OCI-LY7 (cell line): ENCODE measurements at regions not wholly inside any gene's neighbourhood (a gene's known extent, or its start where the extent isn't known, plus 50 kb on each side); places are given as distances from the start of the nearest gene placed in this dataset.

Experiments
- BruUV-seq: library from RNA; stranded (reverse); fragments of 400-500 nt; replicated peaks from 2 replicates; lab custom pipeline; 2021; lab: Mats Ljungman, UMichigan
- CTCF ChIA-PET: fragments of 300-600 bp; sonication (Branson Sonifier 250); formaldehyde crosslinking; loops from one replicate; lab custom pipeline; 2022; ENCODE audit warnings: antibody characterized with exemption; ENCODE audit not compliant: unreplicated experiment; lab: Charles Lee
- POLR2A ChIA-PET: fragments of 300-600 bp; sonication (Branson Sonifier 250); formaldehyde crosslinking; loops from one replicate; lab custom pipeline; 2022; ENCODE audit warnings: antibody characterized with exemption; lab: Charles Lee
- DNase-seq: peaks from one replicate; pipeline ENCODE4 v3.0.0-alpha.2; 2015; ENCODE audit warnings: low spot score
- H2AFZ ChIP-seq: fragments of 200-600 bp; sonication (generic), shearing (Covaris generic); 2 replicates; pipeline ENCODE4 v1.6.1; 2014; ENCODE audit warnings: mild to moderate bottlenecking, antibody characterized with exemption, low read length, moderate library complexity
- H3K27ac ChIP-seq: fragments of 200-600 bp; sonication (generic); 2 replicates; pipeline ENCODE4 v1.5.1; 2014; ENCODE audit warnings: mixed run types, low read depth, mild to moderate bottlenecking, moderate library complexity, low read length, inconsistent platforms; ENCODE audit not compliant: poor library complexity, severe bottlenecking
- H3K36me3 ChIP-seq: fragments of 200-600 bp; sonication (generic); 2 replicates; pipeline ENCODE4 v1.6.1; 2014; ENCODE audit warnings: mild to moderate bottlenecking, antibody characterized with exemption, low read length, moderate library complexity, mixed read lengths; ENCODE audit not compliant: insufficient read depth
- H3K4me1 ChIP-seq: fragments of 200-600 bp; sonication (generic); 2 replicates; pipeline ENCODE4 v1.5.1; 2014; ENCODE audit warnings: mild to moderate bottlenecking, low read length; ENCODE audit not compliant: insufficient read depth, poor library complexity, severe bottlenecking
- H3K4me2 ChIP-seq: fragments of 200-600 bp; sonication (generic); 2 replicates; pipeline ENCODE4 v1.6.1; 2014; ENCODE audit warnings: mild to moderate bottlenecking, low read length
- H3K4me3 ChIP-seq: fragments of 200-600 bp; sonication (generic); 2 replicates; pipeline ENCODE4 v1.5.1; 2014; ENCODE audit warnings: mild to moderate bottlenecking, low read depth, low read length; ENCODE audit not compliant: poor library complexity, severe bottlenecking
- H3K79me2 ChIP-seq: fragments of 200-600 bp; sonication (generic); 2 replicates; pipeline ENCODE4 v1.6.1; 2016; ENCODE audit warnings: low read depth, mild to moderate bottlenecking, low read length, moderate library complexity, mixed read lengths; ENCODE audit not compliant: insufficient read depth
- H3K9me2 ChIP-seq: fragments of 200-600 bp; sonication (generic); 2 replicates; pipeline ENCODE4 v1.6.1; 2016; ENCODE audit warnings: mild to moderate bottlenecking, low read length, mixed read lengths; ENCODE audit not compliant: insufficient read depth
- H3K9me3 ChIP-seq: fragments of 200-600 bp; sonication (generic); 2 replicates; pipeline ENCODE4 v1.6.1; 2014; ENCODE audit warnings: mild to moderate bottlenecking, mixed run types, low read length, mixed read lengths
- H4K20me1 ChIP-seq: fragments of 200-600 bp; sonication (generic); 2 replicates; pipeline ENCODE4 v1.6.1; 2014; ENCODE audit warnings: mild to moderate bottlenecking, antibody characterized with exemption, low read length, moderate library complexity, mixed read lengths; ENCODE audit not compliant: insufficient read depth
- CTCF ChIP-seq: fragments of 200-600 bp; sonication (generic); conservative IDR thresholded peaks from 2 replicates; pipeline ENCODE4 v1.5.1; 2014; ENCODE audit warnings: mild to moderate bottlenecking, antibody characterized with exemption, low read length, moderate library complexity, mixed read lengths
- EZH2phosphoT487 ChIP-seq: fragments of 200-600 bp; sonication (generic); IDR thresholded peaks from 2 replicates; pipeline ENCODE4 v1.6.1; 2018; ENCODE audit warnings: low read depth, borderline replicate concordance, mild to moderate bottlenecking, mixed run types, antibody characterized with exemption, low read length, moderate library complexity, mixed read lengths
- intact Hi-C: fragments of 100-400 bp; cut with micrococcal nuclease; formaldehyde crosslinking; loops from one replicate; pipeline ENCODE4 v1.10.0; 2022; ENCODE audit not compliant: unreplicated experiment

DNA sequence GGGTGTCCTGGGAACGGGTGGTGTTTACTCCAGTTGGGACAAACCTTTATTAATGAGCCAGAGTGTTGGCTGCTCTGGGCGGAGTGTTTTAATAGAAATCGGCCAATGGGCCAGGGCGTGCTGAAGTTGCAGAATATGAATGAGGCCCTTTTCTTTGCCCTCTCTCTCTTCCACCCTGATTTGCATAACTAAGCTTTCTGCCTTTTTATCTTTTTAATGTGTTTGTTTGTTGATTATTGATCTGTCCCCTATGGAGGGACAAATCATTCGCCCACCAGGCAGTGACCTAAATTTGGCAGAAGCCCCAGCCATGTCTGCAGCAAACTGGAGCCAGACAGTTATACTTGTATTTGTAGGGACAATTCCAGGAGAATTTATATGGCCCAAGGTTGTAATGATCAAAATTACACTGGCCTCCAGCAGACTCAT is 420.9 kb downstream of the PREX1 start:
- Histone ChIP-seq H3K9me2 (no peaks in the 10 kb centered on the region), H3K9me3 (no peaks in the 10 kb centered on the region), H4K20me1 (no peaks in the 10 kb centered on the region), H3K4me1 (no peaks in the 10 kb centered on the region), H2AFZ (no peak overlapping the region), H3K79me2 (no peaks in the 10 kb centered on the region), H3K4me3 (no peak overlapping the region), H3K4me2 (no peak overlapping the region), H3K36me3 (no peaks in the 10 kb centered on the region), H3K27ac (no peak overlapping the region)
- TF ChIP-seq EZH2phosphoT487 (no peak), CTCF (no peak)
- POLR2A ChIA-PET = no interaction called here
- no TSS peak for BruUV-seq
- CTCF ChIA-PET = no interaction called here
- intact Hi-C loops = no loop called here
- no peak for DNase-seq

- Histone ChIP-seq H3K27ac (no peak overlapping the region), H3K4me1 (no peaks in the 10 kb centered on the region), H3K4me2 (no peak overlapping the region), H3K79me2 (no peaks in the 10 kb centered on the region), H3K9me2 (no peaks in the 10 kb centered on the region), H3K36me3 (no peaks in the 10 kb centered on the region), H4K20me1 (no peaks in the 10 kb centered on the region), H3K4me3 (no peak overlapping the region), H2AFZ (no peak overlapping the region), H3K9me3 (no peaks in the 10 kb centered on the region)
- TF ChIP-seq EZH2phosphoT487 = no peak
- TF ChIP-seq CTCF = no peak
- POLR2A ChIA-PET = no interaction called here
- no peak for DNase-seq
- CTCF ChIA-PET = no interaction called here
- intact Hi-C loops = no loop called here
- no TSS peak for BruUV-seq
Measured at GRCh38 chr20:48406498-48406897, 421.3 kb downstream of the PREX1 start.

DNA sequence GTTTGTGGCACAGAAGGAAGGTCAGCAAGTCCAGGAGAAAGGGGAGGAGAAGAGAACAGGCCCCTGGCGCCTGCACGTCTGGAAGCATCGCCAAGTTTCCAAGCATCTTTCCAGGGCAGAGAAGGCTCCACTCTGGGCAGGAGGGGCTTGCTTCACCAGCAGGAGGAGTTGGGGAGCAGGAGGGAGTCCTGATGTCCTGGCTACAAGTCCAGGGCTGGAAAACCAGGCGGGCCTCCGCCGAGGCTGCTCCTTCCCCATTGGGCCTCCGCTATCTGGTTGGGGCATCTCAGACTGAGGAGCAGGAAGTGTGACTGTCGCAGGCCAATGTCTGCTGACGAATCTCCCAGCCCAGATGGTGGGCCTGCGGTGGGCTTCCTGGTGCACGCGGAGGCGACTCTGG is 421.9 kb downstream of the PREX1 start:
- Histone ChIP-seq H3K4me3 (no peak overlapping the region), H3K9me3 (no peaks in the 10 kb centered on the region), H3K79me2 (no peaks in the 10 kb centered on the region), H4K20me1 (no peaks in the 10 kb centered on the region), H3K36me3 (no peaks in the 10 kb centered on the region), H3K4me1 (no peaks in the 10 kb centered on the region), H3K4me2 (no peak overlapping the region), H3K9me2 (no peaks in the 10 kb centered on the region), H2AFZ (no peak overlapping the region), H3K27ac (no peak overlapping the region)
- intact Hi-C loops = no loop called here
- no TSS peak for BruUV-seq
- DNase-seq = no peak
- POLR2A ChIA-PET = no interaction called here
- CTCF ChIA-PET = no interaction called here
- TF ChIP-seq EZH2phosphoT487 (no peak), CTCF (no peak)
